ENCODE measurements at regions not wholly inside any gene's neighbourhood (a gene's known extent, or its start where the extent isn't known, plus 50 kb on each side); places are given as distances from the start of the nearest gene placed in this dataset.

GRCh38 chr12:127014079-127014478 is 1252.9 kb upstream of the TMEM132C start:
- no peak for TF ChIP-seq CTCF (IDR thresholded peaks at IDR 0.05; ENCODE audit: insufficient read depth, low read length)
- no peak overlapping the region for H3K4me3 ChIP-seq (ENCODE audit: low read depth, low read length)
- no peak for DNase-seq (ENCODE audit: low read depth)

GRCh38 chr12:127024791-127025190 is 1242.2 kb upstream of the TMEM132C start:
- TF ChIP-seq CTCF (IDR thresholded peaks at IDR 0.05; ENCODE audit: insufficient read depth, low read length), result no peak
- DNase-seq (ENCODE audit: low read depth), result no peak
- H3K4me3 ChIP-seq (ENCODE audit: low read depth, low read length), result no peak overlapping the region

GRCh38 chr12:127025545-127025944 is 1241.4 kb upstream of the TMEM132C start:
- TF ChIP-seq CTCF (IDR thresholded peaks at IDR 0.05; ENCODE audit: insufficient read depth, low read length), result peak; percentile 42
- no peak overlapping the region for H3K4me3 ChIP-seq (ENCODE audit: low read depth, low read length)
- peak; percentile 12 for DNase-seq (ENCODE audit: low read depth)

- no peak for DNase-seq (ENCODE audit: low read depth)
- TF ChIP-seq CTCF (IDR thresholded peaks at IDR 0.05; ENCODE audit: insufficient read depth, low read length), result no peak
- no peak overlapping the region for H3K4me3 ChIP-seq (ENCODE audit: low read depth, low read length)
Measured at GRCh38 chr12:127035011-127035879, 1231.7 kb upstream of the TMEM132C start.

- no peak for DNase-seq (ENCODE audit: low read depth)
- no peak overlapping the region for H3K4me3 ChIP-seq (ENCODE audit: low read depth, low read length)
- no peak for TF ChIP-seq CTCF (IDR thresholded peaks at IDR 0.05; ENCODE audit: insufficient read depth, low read length)
Measured at GRCh38 chr12:127038152-127038551, 1228.8 kb upstream of the TMEM132C start.

- no peak for TF ChIP-seq CTCF (IDR thresholded peaks at IDR 0.05; ENCODE audit: insufficient read depth, low read length)
- no peak for DNase-seq (ENCODE audit: low read depth)
- no peak overlapping the region for H3K4me3 ChIP-seq (ENCODE audit: low read depth, low read length)
Measured at GRCh38 chr12:127038761-127039160, 1228.2 kb upstream of the TMEM132C start.

Data from fibroblast of the aortic adventitia (primary cell).